ENCODE measurements at regions not wholly inside any gene's neighbourhood (a gene's known extent, or its start where the extent isn't known, plus 50 kb on each side); places are given as distances from the start of the nearest gene placed in this dataset.

DNA sequence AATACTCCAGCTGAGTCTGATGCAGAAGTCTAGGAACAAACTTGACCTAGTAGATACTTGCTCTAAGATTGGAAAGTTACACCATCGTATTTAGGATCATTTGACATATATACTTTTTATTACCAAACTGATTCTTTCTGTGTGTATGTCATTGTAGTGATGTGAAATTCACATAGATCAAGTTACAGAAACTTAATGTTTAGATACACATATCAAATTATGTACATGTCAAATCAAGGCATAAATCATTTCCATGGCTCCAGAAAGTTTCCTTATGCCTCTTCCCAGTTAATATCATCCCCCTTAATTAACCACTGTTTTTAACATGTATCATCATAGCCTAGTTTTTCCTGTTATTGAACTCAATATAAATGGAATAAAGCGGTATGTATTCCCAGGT is 292.0 kb upstream of the CDH11 start (continued):
- TF ChIP-seq, protein P1, sequence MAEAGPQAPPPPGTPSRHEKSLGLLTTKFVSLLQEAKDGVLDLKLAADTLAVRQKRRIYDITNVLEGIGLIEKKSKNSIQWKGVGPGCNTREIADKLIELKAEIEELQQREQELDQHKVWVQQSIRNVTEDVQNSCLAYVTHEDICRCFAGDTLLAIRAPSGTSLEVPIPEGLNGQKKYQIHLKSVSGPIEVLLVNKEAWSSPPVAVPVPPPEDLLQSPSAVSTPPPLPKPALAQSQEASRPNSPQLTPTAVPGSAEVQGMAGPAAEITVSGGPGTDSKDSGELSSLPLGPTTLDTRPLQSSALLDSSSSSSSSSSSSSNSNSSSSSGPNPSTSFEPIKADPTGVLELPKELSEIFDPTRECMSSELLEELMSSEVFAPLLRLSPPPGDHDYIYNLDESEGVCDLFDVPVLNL (CRISPR knock-in tag; IDR thresholded peaks at IDR 0.05; ENCODE audit: borderline replicate concordance, low read depth) = no peak

DNA sequence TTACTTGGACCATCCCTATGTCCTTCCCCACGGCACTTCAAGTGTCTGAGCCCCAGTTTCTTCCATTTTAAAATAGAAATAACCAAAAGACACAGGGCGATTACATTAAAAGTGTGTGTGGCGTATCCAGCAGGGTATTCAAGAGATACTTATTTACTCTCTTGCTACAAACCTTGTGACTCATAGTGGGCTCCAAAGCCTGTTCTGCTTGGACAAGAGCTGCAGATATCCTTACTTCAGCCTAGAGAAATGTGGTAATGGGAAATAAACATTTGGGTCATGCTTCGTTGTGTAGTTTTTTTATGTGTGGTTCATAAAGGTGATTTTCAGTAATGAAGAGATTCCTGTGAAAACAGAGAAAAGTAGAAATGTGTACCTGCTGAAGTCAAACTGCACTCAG is 288.9 kb upstream of the CDH11 start:
- no peaks in the 10 kb centered on the region; the same call in 1 of the 2 replicates for H3K27me3 Mint-ChIP-seq (ENCODE audit: low read depth)
- POLR2A ChIA-PET = no interaction called here
- CTCF ChIA-PET = no interaction called here
- H3K27ac Mint-ChIP-seq = no peak overlapping the region
- H3K4me3 Mint-ChIP-seq = no peak overlapping the region
- H3K36me3 Mint-ChIP-seq = no peaks in the 10 kb centered on the region
- H3K9me3 Mint-ChIP-seq = no peaks in the 10 kb centered on the region
- no peak for DNase-seq (ENCODE audit: low spot score)
- no peak for ATAC-seq
- H3K4me1 Mint-ChIP-seq = 0 out of 2 replicates have a peak, but pooled peaks cover 4% of the 10 kb centered on the region
- TF ChIP-seq, protein P2, sequence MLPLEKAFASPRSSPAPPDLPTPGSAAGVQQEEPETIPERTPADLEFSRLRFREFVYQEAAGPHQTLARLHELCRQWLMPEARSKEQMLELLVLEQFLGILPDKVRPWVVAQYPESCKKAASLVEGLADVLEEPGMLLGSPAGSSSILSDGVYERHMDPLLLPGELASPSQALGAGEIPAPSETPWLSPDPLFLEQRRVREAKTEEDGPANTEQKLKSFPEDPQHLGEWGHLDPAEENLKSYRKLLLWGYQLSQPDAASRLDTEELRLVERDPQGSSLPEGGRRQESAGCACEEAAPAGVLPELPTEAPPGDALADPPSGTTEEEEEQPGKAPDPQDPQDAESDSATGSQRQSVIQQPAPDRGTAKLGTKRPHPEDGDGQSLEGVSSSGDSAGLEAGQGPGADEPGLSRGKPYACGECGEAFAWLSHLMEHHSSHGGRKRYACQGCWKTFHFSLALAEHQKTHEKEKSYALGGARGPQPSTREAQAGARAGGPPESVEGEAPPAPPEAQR (CRISPR knock-in tag; IDR thresholded peaks at IDR 0.05) = no peak
- TF ChIP-seq, protein P3, sequence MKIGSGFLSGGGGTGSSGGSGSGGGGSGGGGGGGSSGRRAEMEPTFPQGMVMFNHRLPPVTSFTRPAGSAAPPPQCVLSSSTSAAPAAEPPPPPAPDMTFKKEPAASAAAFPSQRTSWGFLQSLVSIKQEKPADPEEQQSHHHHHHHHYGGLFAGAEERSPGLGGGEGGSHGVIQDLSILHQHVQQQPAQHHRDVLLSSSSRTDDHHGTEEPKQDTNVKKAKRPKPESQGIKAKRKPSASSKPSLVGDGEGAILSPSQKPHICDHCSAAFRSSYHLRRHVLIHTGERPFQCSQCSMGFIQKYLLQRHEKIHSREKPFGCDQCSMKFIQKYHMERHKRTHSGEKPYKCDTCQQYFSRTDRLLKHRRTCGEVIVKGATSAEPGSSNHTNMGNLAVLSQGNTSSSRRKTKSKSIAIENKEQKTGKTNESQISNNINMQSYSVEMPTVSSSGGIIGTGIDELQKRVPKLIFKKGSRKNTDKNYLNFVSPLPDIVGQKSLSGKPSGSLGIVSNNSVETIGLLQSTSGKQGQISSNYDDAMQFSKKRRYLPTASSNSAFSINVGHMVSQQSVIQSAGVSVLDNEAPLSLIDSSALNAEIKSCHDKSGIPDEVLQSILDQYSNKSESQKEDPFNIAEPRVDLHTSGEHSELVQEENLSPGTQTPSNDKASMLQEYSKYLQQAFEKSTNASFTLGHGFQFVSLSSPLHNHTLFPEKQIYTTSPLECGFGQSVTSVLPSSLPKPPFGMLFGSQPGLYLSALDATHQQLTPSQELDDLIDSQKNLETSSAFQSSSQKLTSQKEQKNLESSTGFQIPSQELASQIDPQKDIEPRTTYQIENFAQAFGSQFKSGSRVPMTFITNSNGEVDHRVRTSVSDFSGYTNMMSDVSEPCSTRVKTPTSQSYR (CRISPR knock-in tag; IDR thresholded peaks at IDR 0.05) = no peak
- no peak for TF ChIP-seq MYBL2 (CRISPR knock-in tag; IDR thresholded peaks at IDR 0.05)
- TF ChIP-seq, protein P4, sequence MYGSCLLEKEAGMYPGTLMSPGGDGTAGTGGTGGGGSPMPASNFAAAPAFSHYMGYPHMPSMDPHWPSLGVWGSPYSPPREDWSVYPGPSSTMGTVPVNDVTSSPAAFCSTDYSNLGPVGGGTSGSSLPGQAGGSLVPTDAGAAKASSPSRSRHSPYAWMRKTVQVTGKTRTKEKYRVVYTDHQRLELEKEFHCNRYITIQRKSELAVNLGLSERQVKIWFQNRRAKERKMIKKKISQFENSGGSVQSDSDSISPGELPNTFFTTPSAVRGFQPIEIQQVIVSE (CRISPR knock-in tag; IDR thresholded peaks at IDR 0.05; ENCODE audit: borderline replicate concordance) = no peak
- no peak for TF ChIP-seq ETV6 (CRISPR knock-in tag; IDR thresholded peaks at IDR 0.05)
- no peak for TF ChIP-seq SMAD3 (CRISPR knock-in tag; IDR thresholded peaks at IDR 0.05; ENCODE audit: borderline replicate concordance)
- no peak for TF ChIP-seq ELF4 (CRISPR knock-in tag; IDR thresholded peaks at IDR 0.05; ENCODE audit: low read depth)
- TF ChIP-seq, protein P5, sequence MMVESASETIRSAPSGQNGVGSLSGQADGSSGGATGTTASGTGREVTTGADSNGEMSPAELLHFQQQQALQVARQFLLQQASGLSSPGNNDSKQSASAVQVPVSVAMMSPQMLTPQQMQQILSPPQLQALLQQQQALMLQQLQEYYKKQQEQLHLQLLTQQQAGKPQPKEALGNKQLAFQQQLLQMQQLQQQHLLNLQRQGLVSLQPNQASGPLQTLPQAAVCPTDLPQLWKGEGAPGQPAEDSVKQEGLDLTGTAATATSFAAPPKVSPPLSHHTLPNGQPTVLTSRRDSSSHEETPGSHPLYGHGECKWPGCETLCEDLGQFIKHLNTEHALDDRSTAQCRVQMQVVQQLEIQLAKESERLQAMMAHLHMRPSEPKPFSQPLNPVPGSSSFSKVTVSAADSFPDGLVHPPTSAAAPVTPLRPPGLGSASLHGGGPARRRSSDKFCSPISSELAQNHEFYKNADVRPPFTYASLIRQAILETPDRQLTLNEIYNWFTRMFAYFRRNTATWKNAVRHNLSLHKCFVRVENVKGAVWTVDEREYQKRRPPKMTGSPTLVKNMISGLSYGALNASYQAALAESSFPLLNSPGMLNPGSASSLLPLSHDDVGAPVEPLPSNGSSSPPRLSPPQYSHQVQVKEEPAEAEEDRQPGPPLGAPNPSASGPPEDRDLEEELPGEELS (CRISPR knock-in tag; IDR thresholded peaks at IDR 0.05) = no peak
- no peak for TF ChIP-seq JAZF1 (CRISPR knock-in tag; IDR thresholded peaks at IDR 0.05)
- TF ChIP-seq ZNF121 (CRISPR knock-in tag; IDR thresholded peaks at IDR 0.05) = no peak
- TF ChIP-seq SOX15 (CRISPR knock-in tag; IDR thresholded peaks at IDR 0.05) = no peak
- TF ChIP-seq IRF2 (CRISPR knock-in tag; IDR thresholded peaks at IDR 0.05; ENCODE audit: borderline replicate concordance, low read depth) = no peak
- TF ChIP-seq ZNF263 (CRISPR knock-in tag; IDR thresholded peaks at IDR 0.05; ENCODE audit: low read depth) = no peak
- TF ChIP-seq TCF7 (CRISPR knock-in tag; IDR thresholded peaks at IDR 0.05; ENCODE audit: low read depth) = no peak
- TF ChIP-seq SMAD4 (CRISPR knock-in tag; IDR thresholded peaks at IDR 0.05) = no peak
- TF ChIP-seq, protein P6, sequence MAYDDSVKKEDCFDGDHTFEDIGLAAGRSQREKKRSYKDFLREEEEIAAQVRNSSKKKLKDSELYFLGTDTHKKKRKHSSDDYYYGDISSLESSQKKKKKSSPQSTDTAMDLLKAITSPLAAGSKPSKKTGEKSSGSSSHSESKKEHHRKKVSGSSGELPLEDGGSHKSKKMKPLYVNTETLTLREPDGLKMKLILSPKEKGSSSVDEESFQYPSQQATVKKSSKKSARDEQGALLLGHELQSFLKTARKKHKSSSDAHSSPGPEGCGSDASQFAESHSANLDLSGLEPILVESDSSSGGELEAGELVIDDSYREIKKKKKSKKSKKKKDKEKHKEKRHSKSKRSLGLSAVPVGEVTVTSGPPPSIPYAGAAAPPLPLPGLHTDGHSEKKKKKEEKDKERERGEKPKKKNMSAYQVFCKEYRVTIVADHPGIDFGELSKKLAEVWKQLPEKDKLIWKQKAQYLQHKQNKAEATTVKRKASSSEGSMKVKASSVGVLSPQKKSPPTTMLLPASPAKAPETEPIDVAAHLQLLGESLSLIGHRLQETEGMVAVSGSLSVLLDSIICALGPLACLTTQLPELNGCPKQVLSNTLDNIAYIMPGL (CRISPR knock-in tag; IDR thresholded peaks at IDR 0.05) = no peak
- TF ChIP-seq, protein P7, sequence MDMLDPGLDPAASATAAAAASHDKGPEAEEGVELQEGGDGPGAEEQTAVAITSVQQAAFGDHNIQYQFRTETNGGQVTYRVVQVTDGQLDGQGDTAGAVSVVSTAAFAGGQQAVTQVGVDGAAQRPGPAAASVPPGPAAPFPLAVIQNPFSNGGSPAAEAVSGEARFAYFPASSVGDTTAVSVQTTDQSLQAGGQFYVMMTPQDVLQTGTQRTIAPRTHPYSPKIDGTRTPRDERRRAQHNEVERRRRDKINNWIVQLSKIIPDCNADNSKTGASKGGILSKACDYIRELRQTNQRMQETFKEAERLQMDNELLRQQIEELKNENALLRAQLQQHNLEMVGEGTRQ (CRISPR knock-in tag; IDR thresholded peaks at IDR 0.05) = no peak
- TF ChIP-seq, protein P8, sequence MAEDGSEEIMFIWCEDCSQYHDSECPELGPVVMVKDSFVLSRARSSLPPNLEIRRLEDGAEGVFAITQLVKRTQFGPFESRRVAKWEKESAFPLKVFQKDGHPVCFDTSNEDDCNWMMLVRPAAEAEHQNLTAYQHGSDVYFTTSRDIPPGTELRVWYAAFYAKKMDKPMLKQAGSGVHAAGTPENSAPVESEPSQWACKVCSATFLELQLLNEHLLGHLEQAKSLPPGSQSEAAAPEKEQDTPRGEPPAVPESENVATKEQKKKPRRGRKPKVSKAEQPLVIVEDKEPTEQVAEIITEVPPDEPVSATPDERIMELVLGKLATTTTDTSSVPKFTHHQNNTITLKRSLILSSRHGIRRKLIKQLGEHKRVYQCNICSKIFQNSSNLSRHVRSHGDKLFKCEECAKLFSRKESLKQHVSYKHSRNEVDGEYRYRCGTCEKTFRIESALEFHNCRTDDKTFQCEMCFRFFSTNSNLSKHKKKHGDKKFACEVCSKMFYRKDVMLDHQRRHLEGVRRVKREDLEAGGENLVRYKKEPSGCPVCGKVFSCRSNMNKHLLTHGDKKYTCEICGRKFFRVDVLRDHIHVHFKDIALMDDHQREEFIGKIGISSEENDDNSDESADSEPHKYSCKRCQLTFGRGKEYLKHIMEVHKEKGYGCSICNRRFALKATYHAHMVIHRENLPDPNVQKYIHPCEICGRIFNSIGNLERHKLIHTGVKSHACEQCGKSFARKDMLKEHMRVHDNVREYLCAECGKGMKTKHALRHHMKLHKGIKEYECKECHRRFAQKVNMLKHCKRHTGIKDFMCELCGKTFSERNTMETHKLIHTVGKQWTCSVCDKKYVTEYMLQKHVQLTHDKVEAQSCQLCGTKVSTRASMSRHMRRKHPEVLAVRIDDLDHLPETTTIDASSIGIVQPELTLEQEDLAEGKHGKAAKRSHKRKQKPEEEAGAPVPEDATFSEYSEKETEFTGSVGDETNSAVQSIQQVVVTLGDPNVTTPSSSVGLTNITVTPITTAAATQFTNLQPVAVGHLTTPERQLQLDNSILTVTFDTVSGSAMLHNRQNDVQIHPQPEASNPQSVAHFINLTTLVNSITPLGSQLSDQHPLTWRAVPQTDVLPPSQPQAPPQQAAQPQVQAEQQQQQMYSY (CRISPR knock-in tag; IDR thresholded peaks at IDR 0.05) = no peak
- no peak for TF ChIP-seq NFYB (CRISPR knock-in tag; conservative IDR thresholded peaks at IDR 0.05; ENCODE audit: low read depth)

Data from WTC11 (cell line).